PFSK-1 (cell line): ENCODE measurements at regions not wholly inside any gene's neighbourhood (a gene's known extent, or its start where the extent isn't known, plus 50 kb on each side); places are given as distances from the start of the nearest gene placed in this dataset.

Experiments
- POLR2AphosphoS5 ChIP-seq: IDR thresholded peaks from 2 replicates; pipeline ENCODE4 v1.6.1; 2012; ENCODE audit warnings: low read depth, mild to moderate bottlenecking, control low read depth, low read length, moderate library complexity
- REST ChIP-seq, 2 experiments: IDR thresholded peaks; 2 replicates each; pipeline versions ENCODE4 v1.6.1 to v1.8.0; 2011 to 2012; ENCODE audit warnings: low read depth in 2 of 2, low read length in 2 of 2, control low read depth in 1 of 2, inconsistent platforms in 1 of 2, mild to moderate bottlenecking in 1 of 2, moderate library complexity in 1 of 2; ENCODE audit not compliant: insufficient read depth in 1 of 2

GRCh38 chr12:111214401-111214800 lies 154.5 kb downstream of the PHETA1 start:
- TF ChIP-seq REST (IDR thresholded peaks at IDR 0.05; ENCODE audit: insufficient read depth in 1 of 2, low read depth in 2 of 2, low read length in 2 of 2) (no peak), POLR2AphosphoS5 (no peak)
